GM13976 (cell line): ENCODE measurements at regions not wholly inside any gene's neighbourhood (a gene's known extent, or its start where the extent isn't known, plus 50 kb on each side); places are given as distances from the start of the nearest gene placed in this dataset.

ENCODE experiments used
- DNase-seq: peaks from one replicate; pipeline ENCODE4 v3.0.0; 2012; ENCODE audit warnings: low spot score
- CTCF ChIP-seq: IDR thresholded peaks from 2 replicates; pipeline ENCODE4 v1.5.1; 2012; ENCODE audit warnings: borderline replicate concordance, mild to moderate bottlenecking; ENCODE audit not compliant: insufficient read depth; ENCODE audit errors: extremely low read depth, missing control alignments, control extremely low read depth
- in situ Hi-C: fragments of 300-500 bp; cut with MboI; formaldehyde crosslinking; loops from one replicate; pipeline ENCODE4 v1.12.0; 2022; ENCODE audit warnings: low sequenced_read_pairs, mixed read lengths, inconsistent platforms; ENCODE audit not compliant: unreplicated experiment

GRCh38 chr13:74593688-74594087 lies 459.5 kb upstream of the KLF12 start:
- no peak for TF ChIP-seq CTCF
- in situ Hi-C loops = no loop called here
- DNase-seq = no peak

GRCh38 chr13:74586847-74587246 lies 452.6 kb upstream of the KLF12 start:
- no peak for DNase-seq
- in situ Hi-C loops = no loop called here
- TF ChIP-seq CTCF = no peak

- in situ Hi-C loops = no loop called here
- DNase-seq = no peak
- no peak for TF ChIP-seq CTCF
These were observed 442.2 kb upstream of the KLF12 start for GRCh38 chr13:74576420-74576819.

- TF ChIP-seq CTCF = no peak
- in situ Hi-C loops = no loop called here
These were observed 441.5 kb upstream of the KLF12 start for GRCh38 chr13:74575729-74576125.

GRCh38 chr13:74574964-74575728 lies 440.9 kb upstream of the KLF12 start:
- DNase-seq = peak; percentile 4
- in situ Hi-C loops = no loop called here
- no peak for TF ChIP-seq CTCF

More at GRCh38 chr13:74575729-74576125, 441.5 kb upstream of the KLF12 start:
- DNase-seq = peak; percentile 24

GRCh38 chr13:74573654-74574053 lies 439.4 kb upstream of the KLF12 start:
- DNase-seq = no peak
- in situ Hi-C loops = no loop called here
- TF ChIP-seq CTCF = no peak
